GM19463 (cell line): ENCODE measurements at regions not wholly inside any gene's neighbourhood (a gene's known extent, or its start where the extent isn't known, plus 50 kb on each side); places are given as distances from the start of the nearest gene placed in this dataset.
A peak's percentile ranks its signal among the peaks of the same experiment; 100 is the strongest.
"Not testable (repeated sequence)": the region's sequence is repeated elsewhere in the genome, so short reads cannot be mapped to it uniquely, and the experiment has no call there.

Source experiments
- ATAC-seq: cut with Tn5 transposase; IDR thresholded peaks from one replicate; pipeline ENCODE4 v1.9.1; 2021; ENCODE audit warnings: mild to moderate bottlenecking, moderate library complexity; ENCODE audit not compliant: unreplicated experiment

- ATAC-seq, result no peak
These were observed 183.1 kb upstream of the SEMA3E start for GRCh38 chr7:83832009-83832408.

GRCh38 chr7:83827036-83827435, 178.1 kb upstream of the SEMA3E start:
- no peak for ATAC-seq

GRCh38 chr7:83824214-83824613, 175.3 kb upstream of the SEMA3E start:
- ATAC-seq, result no peak

- ATAC-seq, result no peak
These were observed 172.9 kb upstream of the SEMA3E start for GRCh38 chr7:83821866-83822265.

GRCh38 chr7:83820641-83821040, 171.7 kb upstream of the SEMA3E start:
- no peak for ATAC-seq

- no peak for ATAC-seq
These were observed 171.0 kb upstream of the SEMA3E start for GRCh38 chr7:83819911-83820310.

GRCh38 chr7:83814480-83814879, 165.5 kb upstream of the SEMA3E start:
- no peak for ATAC-seq

GRCh38 chr7:83812563-83812962, 163.6 kb upstream of the SEMA3E start:
- not testable (repeated sequence) for ATAC-seq

GRCh38 chr7:83808982-83809381, 160.0 kb upstream of the SEMA3E start:
- no peak for ATAC-seq

GRCh38 chr7:83807774-83808173, 158.8 kb upstream of the SEMA3E start:
- ATAC-seq, result no peak

GRCh38 chr7:83806538-83806937, 157.6 kb upstream of the SEMA3E start:
- no peak for ATAC-seq

- no peak for ATAC-seq
These were observed 150.4 kb upstream of the SEMA3E start for GRCh38 chr7:83799333-83799732.

- peak; percentile 46 for ATAC-seq
These were observed 149.6 kb upstream of the SEMA3E start for GRCh38 chr7:83798489-83798888.

- ATAC-seq, result peak; percentile 42
These were observed 147.8 kb upstream of the SEMA3E start for GRCh38 chr7:83796760-83797159.

- ATAC-seq, result no peak
These were observed 145.9 kb upstream of the SEMA3E start for GRCh38 chr7:83794829-83795228.

- ATAC-seq, result no peak
These were observed 144.6 kb upstream of the SEMA3E start for GRCh38 chr7:83793558-83793957.

GRCh38 chr7:83791737-83792136, 142.8 kb upstream of the SEMA3E start:
- ATAC-seq, result no peak

- no peak for ATAC-seq
These were observed 137.9 kb upstream of the SEMA3E start for GRCh38 chr7:83786858-83787257.

GRCh38 chr7:83782628-83783027, 133.7 kb upstream of the SEMA3E start:
- no peak for ATAC-seq

- no peak for ATAC-seq
These were observed 129.1 kb upstream of the SEMA3E start for GRCh38 chr7:83778073-83778443.

GRCh38 chr7:83777406-83778072, 128.6 kb upstream of the SEMA3E start:
- ATAC-seq, result no peak

GRCh38 chr7:83769407-83769806, 120.5 kb upstream of the SEMA3E start:
- no peak for ATAC-seq

GRCh38 chr7:83751217-83751616, 102.3 kb upstream of the SEMA3E start:
- no peak for ATAC-seq
